Testis (tissue), 2 donors: ENCODE measurements at regions not wholly inside any gene's neighbourhood (a gene's known extent, or its start where the extent isn't known, plus 50 kb on each side); places are given as distances from the start of the nearest gene placed in this dataset.

Source experiments
- POLR2A ChIP-seq: fragments of 450-650 bp; IDR thresholded peaks from one replicate; pipeline ENCODE4 v1.6.1; 2017; ENCODE audit warnings: antibody characterized with exemption, mild to moderate bottlenecking, moderate library complexity
- TF ChIP-seq, protein P1 (sequence below), 3 experiments: fragments of 450-650 bp in 2 of 3; fragments of 200-600 bp in 1 of 3; sonication (generic) in 1 of 3; IDR thresholded peaks; one replicate each; pipeline ENCODE4 v1.5.1; 2016 to 2019; ENCODE audit warnings: antibody characterized with exemption in 3 of 3, mild to moderate bottlenecking in 2 of 3, moderate library complexity in 1 of 3

DNA sequence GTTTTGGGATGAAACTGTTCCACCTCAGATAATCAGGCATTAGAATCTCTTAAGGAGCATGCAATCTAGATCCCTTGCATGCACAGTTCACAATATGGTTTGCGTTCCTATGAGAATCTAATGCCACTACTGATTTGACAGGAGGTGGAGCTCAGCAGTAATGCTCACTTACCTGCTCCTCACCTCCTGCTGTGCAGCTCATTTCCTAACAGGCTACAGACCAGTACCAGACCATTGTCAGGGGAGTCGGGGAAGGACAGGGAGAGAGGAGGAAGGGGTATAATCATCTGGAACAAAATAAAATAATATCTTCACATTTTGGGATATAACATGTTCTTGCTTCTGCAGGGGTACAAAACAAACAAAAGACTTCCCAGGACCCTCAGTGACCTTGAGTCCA, 532.0 kb upstream of the FSHR start:
- TF ChIP-seq, protein P1, sequence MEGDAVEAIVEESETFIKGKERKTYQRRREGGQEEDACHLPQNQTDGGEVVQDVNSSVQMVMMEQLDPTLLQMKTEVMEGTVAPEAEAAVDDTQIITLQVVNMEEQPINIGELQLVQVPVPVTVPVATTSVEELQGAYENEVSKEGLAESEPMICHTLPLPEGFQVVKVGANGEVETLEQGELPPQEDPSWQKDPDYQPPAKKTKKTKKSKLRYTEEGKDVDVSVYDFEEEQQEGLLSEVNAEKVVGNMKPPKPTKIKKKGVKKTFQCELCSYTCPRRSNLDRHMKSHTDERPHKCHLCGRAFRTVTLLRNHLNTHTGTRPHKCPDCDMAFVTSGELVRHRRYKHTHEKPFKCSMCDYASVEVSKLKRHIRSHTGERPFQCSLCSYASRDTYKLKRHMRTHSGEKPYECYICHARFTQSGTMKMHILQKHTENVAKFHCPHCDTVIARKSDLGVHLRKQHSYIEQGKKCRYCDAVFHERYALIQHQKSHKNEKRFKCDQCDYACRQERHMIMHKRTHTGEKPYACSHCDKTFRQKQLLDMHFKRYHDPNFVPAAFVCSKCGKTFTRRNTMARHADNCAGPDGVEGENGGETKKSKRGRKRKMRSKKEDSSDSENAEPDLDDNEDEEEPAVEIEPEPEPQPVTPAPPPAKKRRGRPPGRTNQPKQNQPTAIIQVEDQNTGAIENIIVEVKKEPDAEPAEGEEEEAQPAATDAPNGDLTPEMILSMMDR (IDR thresholded peaks at IDR 0.05): no peak
- TF ChIP-seq POLR2A: no peak
